ENCODE measurements at regions not wholly inside any gene's neighbourhood (a gene's known extent, or its start where the extent isn't known, plus 50 kb on each side); places are given as distances from the start of the nearest gene placed in this dataset.

GRCh38 chr15:91488452-91488851, 365.1 kb upstream of the SLCO3A1 start:
- no peak for FAIRE-seq
- TF ChIP-seq CTCF (IDR thresholded peaks at IDR 0.05; ENCODE audit: insufficient read depth, missing control alignments), result no peak
- no peak for DNase-seq (ENCODE audit: insufficient read length, low spot score)

- no peak for FAIRE-seq
- TF ChIP-seq CTCF (IDR thresholded peaks at IDR 0.05; ENCODE audit: insufficient read depth, missing control alignments), result no peak
- DNase-seq (ENCODE audit: insufficient read length, low spot score), result no peak
Observed at GRCh38 chr15:91490211-91490610, 363.3 kb upstream of the SLCO3A1 start.

GRCh38 chr15:91491101-91491950, 362.2 kb upstream of the SLCO3A1 start:
- DNase-seq (ENCODE audit: insufficient read length, low spot score) (no peak), FAIRE-seq (no peak)
- TF ChIP-seq CTCF (IDR thresholded peaks at IDR 0.05; ENCODE audit: insufficient read depth, missing control alignments), result no peak

- FAIRE-seq (no peak), DNase-seq (ENCODE audit: insufficient read length, low spot score) (no peak)
- TF ChIP-seq CTCF (IDR thresholded peaks at IDR 0.05; ENCODE audit: insufficient read depth, missing control alignments), result no peak
Observed at GRCh38 chr15:91496754-91497691, 356.5 kb upstream of the SLCO3A1 start.

- no peak for TF ChIP-seq CTCF (IDR thresholded peaks at IDR 0.05; ENCODE audit: insufficient read depth, missing control alignments)
- DNase-seq (ENCODE audit: insufficient read length, low spot score), result no peak
- no peak for FAIRE-seq
Observed at GRCh38 chr15:91498046-91498748, 355.3 kb upstream of the SLCO3A1 start.

- TF ChIP-seq CTCF (IDR thresholded peaks at IDR 0.05; ENCODE audit: insufficient read depth, missing control alignments), result no peak
- FAIRE-seq (no peak), DNase-seq (ENCODE audit: insufficient read length, low spot score) (no peak)
Observed at GRCh38 chr15:91498749-91499062, 354.8 kb upstream of the SLCO3A1 start.

All from D721Med (cell line).